ENCODE measurements at regions not wholly inside any gene's neighbourhood (a gene's known extent, or its start where the extent isn't known, plus 50 kb on each side); places are given as distances from the start of the nearest gene placed in this dataset.

DNA sequence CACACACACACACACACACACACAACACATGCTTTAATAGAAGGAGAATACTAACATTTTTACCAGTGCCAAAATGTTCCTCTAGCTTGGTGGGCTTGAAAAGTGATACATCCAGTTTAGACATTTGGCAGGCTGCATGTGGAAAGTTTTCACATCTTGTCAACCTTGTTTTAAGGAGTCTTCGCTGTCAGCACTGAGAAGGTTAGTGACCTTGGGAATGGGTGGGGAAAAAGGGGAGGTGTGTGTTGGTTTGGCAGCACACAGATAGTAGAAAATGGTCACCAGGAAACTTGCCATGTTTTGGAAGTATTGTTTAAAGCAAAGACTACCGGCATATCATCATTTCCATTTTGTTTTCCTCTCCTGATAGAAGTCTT is 346.5 kb upstream of the ADAMTSL1 start:
- TF ChIP-seq PBX2 (CRISPR knock-in tag; IDR thresholded peaks at IDR 0.05; ENCODE audit: low read depth), result no peak
- no peak for TF ChIP-seq PBX2 (tag; conservative IDR thresholded peaks at IDR 0.05; ENCODE audit: low read depth)
- TF ChIP-seq NFIC (IDR thresholded peaks at IDR 0.05), result no peak

Measured in K562 (cell line).